Hepatic stellate cell (primary cell): ENCODE measurements at regions not wholly inside any gene's neighbourhood (a gene's known extent, or its start where the extent isn't known, plus 50 kb on each side); places are given as distances from the start of the nearest gene placed in this dataset.
"Not testable (repeated sequence)": the region's sequence is repeated elsewhere in the genome, so short reads cannot be mapped to it uniquely, and the experiment has no call there.

Experiments used
- DNase-seq: peaks from one replicate; pipeline ENCODE4 v3.0.0; 2011; ENCODE audit warnings: low spot score

- no peak for DNase-seq
Observed at GRCh38 chr12:91885851-91886731, 259.6 kb downstream of the BTG1 start.

- DNase-seq, result no peak
Observed at GRCh38 chr12:91884230-91884629, 261.4 kb downstream of the BTG1 start.

DNA sequence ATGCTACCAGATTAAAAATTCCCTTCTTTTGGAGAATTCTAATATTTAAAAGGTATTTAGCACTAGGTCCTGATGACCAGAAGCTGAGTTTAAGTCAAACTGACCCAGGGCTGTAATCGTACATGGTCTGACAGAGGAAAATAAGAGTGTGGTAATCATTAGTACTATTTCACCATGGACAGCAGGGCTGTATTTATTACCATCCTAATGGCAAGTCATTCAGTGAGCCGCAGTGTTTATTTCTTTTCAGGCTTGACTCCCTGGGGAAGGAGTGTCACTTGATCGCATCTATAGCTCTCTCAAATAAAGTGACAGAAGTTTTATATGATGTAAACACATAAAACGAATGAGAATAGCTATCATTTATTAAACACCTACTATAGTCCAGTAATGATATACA lies 261.8 kb downstream of the BTG1 start:
- no peak for DNase-seq

DNA sequence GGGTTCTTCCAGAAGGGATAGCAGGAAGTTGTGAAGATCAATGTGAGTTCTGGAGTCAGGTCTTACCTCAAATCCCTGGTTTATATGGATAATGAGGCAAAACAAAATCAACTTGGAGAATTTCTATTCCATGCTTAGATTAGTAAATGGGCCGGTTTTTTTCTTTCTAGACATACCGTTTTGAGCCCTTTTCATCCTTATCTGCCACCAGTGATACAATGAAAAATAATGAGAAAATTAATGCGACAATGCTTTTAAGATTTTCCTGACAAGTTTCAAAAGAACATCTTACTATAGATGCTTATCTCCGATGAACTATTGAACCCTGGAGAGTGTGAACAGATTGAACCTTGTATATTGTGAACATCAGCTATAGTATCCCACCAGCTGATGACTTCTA lies 262.7 kb downstream of the BTG1 start:
- no peak for DNase-seq

GRCh38 chr12:91880528-91880927 lies 265.1 kb downstream of the BTG1 start:
- no peak for DNase-seq

GRCh38 chr12:91877456-91878235 lies 268.0 kb downstream of the BTG1 start:
- DNase-seq, result no peak

- DNase-seq, result no peak
Observed at GRCh38 chr12:91877022-91877421, 268.6 kb downstream of the BTG1 start.

DNA sequence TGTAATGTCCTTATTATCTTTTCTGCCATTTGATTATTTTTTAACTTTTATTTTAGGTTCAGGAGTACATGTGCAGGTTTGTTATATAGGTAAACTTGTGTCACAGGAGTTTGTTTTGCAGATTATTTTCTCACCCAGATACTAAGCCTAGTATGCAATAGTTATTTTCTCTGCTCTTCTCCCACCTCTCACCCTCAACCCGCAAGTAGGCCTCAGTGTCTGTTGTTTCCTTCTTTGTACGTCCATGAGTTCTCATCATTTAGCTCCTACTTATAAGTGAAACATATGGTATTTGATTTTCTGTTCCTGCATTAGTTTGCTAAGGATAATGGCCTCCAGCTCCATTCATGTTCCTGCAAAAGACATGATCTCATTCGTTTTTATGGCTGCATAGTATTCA lies 270.0 kb downstream of the BTG1 start:
- not testable (repeated sequence) for DNase-seq

DNA sequence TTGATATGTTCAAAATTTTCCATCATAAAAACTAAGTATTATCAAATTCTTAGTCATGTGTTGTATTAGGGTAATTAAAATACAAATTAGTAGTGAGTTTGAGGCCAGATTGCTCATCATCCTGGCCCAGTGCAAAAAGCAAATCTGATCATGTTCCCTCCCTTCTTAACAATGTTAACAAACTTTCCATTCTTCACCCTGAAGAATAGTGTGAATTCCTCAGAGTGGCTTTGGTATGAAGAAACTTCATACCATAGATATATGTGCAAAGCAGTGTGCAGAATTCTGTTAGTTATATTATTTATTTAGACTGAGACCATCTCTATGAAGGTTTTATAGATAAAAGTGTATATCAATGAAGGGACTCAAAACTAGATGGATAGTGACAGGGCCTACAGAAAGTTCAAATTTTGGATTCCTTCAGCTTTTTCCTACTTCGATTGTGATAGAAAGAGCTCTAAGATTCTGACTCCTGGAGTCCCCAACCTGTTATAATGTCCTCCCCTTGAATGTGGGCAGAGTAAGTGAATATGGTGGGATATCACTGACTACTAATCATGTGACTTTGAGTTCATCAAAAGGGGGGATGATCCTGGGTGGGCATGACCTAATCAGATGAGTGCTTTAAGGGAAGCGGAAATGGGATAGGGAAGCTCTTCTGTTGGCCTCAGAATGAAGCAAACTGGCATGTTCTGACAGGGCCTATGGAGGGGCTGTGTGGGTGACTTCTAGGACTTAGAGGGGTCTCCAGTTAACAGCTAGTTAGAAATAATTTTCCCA lies 271.4 kb downstream of the BTG1 start:
- no peak for DNase-seq

- no peak for DNase-seq
Observed at GRCh38 chr12:91871751-91872150, 273.9 kb downstream of the BTG1 start.

GRCh38 chr12:91870872-91871707 lies 274.6 kb downstream of the BTG1 start:
- no peak for DNase-seq

DNA sequence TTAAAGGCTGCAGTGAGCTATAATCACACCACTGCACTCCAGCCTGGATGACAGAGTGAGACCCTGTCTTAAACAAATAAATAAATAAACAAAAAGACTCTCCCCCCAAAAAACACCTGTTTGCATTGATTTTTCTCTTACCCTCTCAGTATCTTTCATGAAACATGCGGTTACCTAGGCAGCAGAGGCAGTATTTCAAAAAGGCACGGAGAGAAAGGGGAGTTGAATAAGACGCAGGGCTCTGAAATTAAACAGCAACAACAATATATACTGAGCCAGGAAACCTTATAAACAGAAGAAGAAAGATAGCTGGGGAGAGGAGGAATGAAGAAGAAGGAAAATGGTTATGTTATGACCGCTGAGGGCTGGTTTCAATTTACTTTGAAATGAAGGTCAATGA lies 277.6 kb downstream of the BTG1 start:
- no peak for DNase-seq

DNA sequence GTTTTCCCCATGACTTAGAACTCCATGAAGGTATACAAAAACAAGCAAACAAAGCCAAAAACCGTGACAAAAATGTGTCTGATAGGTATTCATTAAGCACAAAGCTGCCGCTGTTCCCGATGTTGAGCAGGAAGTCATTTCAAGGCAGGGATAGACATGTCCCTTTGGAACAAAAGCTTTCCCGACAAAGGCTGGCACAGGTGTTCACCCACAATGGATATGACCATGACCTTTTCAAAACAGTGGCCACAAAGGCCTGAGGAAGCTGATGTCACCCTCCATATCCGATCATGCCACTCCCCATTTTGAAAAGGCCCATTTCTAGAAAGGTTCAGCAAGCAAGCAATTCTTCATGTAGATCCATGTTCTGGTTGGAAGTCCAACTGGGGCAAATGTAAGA lies 279.1 kb downstream of the BTG1 start:
- DNase-seq, result no peak

DNA sequence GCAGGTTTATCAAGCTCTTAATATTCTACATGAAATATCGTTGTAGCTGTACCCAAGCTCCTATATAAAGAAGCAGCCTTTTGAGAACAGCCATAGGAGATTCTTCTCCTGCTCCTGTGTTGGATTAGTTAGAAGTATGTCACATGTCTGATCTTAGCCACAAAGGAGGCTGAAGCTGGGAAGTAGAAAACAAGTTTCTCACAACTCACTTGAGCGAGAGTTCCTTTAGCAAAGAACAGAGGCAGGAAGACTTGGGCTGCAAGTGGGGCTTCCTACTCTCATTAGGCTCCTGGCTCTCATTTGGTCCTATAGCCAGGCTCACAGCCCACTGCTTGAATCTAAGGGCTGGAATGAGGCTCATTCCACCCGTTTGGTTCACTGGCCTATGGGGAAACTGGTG lies 281.9 kb downstream of the BTG1 start:
- no peak for DNase-seq

DNA sequence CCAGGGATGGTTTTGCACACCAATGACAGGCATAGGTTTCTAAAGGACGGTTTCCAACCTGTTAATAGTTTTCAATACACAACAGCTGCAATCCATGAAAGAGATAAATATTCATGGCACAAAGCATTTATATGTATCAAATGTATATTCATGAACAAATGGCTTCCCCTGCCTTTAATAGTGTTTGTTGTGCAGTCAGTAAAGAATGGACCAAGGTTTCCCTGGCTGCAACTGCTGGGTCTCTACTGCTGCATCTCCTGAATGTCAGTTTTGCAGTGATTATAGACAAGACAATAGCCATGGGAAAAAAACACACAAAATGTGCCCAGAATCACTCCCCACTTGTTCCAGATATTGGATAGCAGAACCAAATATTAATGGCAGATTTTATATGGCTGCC lies 284.1 kb downstream of the BTG1 start:
- DNase-seq, result no peak

- DNase-seq, result no peak
Observed at GRCh38 chr12:91859347-91859746, 286.3 kb downstream of the BTG1 start.

DNA sequence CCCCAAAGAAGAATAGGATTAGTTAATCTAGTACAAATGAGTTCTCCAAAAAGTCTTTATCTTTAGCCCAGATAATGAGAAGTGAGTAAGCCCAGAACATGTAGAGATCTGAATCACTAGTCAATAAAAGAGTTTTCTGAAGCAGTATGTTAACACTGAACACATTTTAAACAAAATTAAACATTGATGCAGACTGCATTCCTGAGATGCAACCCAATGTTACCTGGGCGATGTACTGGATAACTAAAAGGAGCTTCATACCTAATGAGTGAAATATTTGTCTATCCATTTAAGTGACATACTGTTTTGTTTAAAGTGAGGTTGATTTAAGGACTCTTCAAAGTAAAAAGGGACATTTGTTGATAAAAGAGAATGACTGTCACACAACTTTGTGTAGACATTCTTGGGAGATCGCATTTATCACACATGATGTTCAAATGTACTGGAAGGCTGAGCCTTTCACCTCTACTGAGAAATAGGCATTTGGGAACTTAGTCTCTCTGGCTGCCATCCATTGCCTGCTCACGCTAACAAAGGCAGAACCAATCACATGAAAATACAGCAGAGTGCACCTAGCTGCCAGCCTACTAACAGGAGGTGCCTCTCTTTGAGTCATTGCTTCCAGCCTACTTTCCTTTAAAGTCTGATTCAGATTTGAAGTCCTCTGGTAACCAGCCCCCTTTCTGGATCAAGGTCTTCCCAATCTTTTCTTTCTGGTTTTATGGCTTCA lies 287.7 kb downstream of the BTG1 start:
- DNase-seq, result no peak

DNA sequence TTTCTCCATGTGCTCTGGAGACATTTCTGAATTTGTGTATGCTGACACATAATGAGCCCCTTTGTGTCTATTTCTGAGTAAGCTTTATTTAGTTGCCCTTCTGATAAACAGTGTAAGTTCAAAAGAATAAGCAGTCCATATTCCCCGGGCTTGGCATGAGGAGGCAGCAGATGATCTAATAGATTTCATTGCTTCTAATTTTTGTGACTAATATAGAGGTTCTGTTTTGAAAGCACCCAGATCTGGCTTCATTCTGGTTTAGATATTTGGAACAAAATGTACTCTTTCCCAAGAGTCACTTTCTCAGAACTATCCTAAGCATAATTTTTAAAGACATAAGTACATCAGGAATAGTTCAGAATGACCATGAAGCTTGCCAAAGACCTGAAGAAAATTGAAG lies 290.9 kb downstream of the BTG1 start:
- DNase-seq, result no peak

GRCh38 chr12:91853350-91854127 lies 292.1 kb downstream of the BTG1 start:
- no peak for DNase-seq

- DNase-seq, result no peak
Observed at GRCh38 chr12:91852634-91853033, 293.0 kb downstream of the BTG1 start.
